Pancreas (tissue), 10 donors: ENCODE measurements at regions not wholly inside any gene's neighbourhood (a gene's known extent, or its start where the extent isn't known, plus 50 kb on each side); places are given as distances from the start of the nearest gene placed in this dataset.
A peak's percentile ranks its signal among the peaks of the same experiment; 100 is the strongest.

Experiments
- ATAC-seq, 4 donors: fragments of 200-7000 bp; cut with Tn5 transposase; one replicate each; pipeline versions ENCODE4 v1.8.0 to v1.9.1; 2020; ENCODE audit warnings: mild to moderate bottlenecking in 4 of 4, moderate library complexity in 4 of 4
- DNase-seq, 6 donors: peaks; one replicate each; pipeline ENCODE4 v3.0.0-alpha.2; 2020
- FAIRE-seq: peaks from 2 replicates; lab custom pipeline; 2012; peaks lifted over from hg19 to GRCh38; lab: Jason Lieb, UNC
- H3K27ac ChIP-seq, 4 donors: fragments of 200-600 bp; sonication (generic); 1 replicate in 3 of 4; 2 replicates in 1 of 4; pipeline versions ENCODE4 v1.5.0 to v1.8.0; 2020
- H3K27me3 ChIP-seq, 4 donors: fragments of 200-600 bp; one replicate each; pipeline ENCODE4 v1.8.0; 2021
- H3K36me3 ChIP-seq, 3 donors: fragments of 200-600 bp; sonication (generic) in 1 of 3; one replicate each; pipeline versions ENCODE4 v1.5.0 to v1.8.0; 2020 to 2021
- H3K4me1 ChIP-seq, 3 donors: fragments of 200-600 bp; one replicate each; pipeline ENCODE4 v1.8.0; 2021
- H3K4me3 ChIP-seq, 4 donors: fragments of 200-600 bp; sonication (generic) in 2 of 4; one replicate each; pipeline versions ENCODE4 v1.5.0 to v1.8.0; 2020 to 2021
- H3K9me3 ChIP-seq, 4 donors: fragments of 200-600 bp; one replicate each; pipeline ENCODE4 v1.8.0; 2021
- CTCF ChIP-seq, 4 donors: fragments of 200-600 bp; sonication (generic) in 3 of 4; IDR thresholded peaks; one replicate each; pipeline versions ENCODE4 v1.5.0 to v1.8.0; 2021; ENCODE audit warnings: antibody characterized with exemption in 4 of 4
- WGBS, 2 donors: extraction: QIAGEN DNeasy Blood & Tissue Kit; methylation state at CpG; one replicate each; pipeline ENCODE4 v1.1.7; 2013; 5-methylcytosine and 5-hydroxymethylcytosine counted together
- intact Hi-C, 3 donors: fragments of 100-400 bp; cut with DNase I; formaldehyde crosslinking; loops; one replicate each; pipeline versions ENCODE4 v1.11.1 to v1.14.2; 2022
- donor health status: healthy with polysubstance abuse.
- donor health status: DM: no; HTN: no; CAD: no; lungs with moderate emphysema.
- donor health status: DM: no; HTN: no; CAD: no.
- donor health status: control.
- donor health status: control.
- donor health status: Bipolar disorder and iron deficiency.
- donor health status: DM: yes; HTN: yes; CAD: no.
- donor health status: DM: no; HTN: no; CAD: no.
- donor health status: DM: no; HTN: no; CAD: no.
- donor health status: DM: yes; HTN: yes; CAD: no.

- Histone ChIP-seq H3K9me3 (no peaks in the 10 kb centered on the region), H3K27ac (peak overlapping the region; percentile 44 to 95 (median 78)), H3K4me3 (no peak overlapping the region), H3K36me3 (no peaks in the 10 kb centered on the region), H3K27me3 (no peaks in the 10 kb centered on the region), H3K4me1 (peaks cover 27 to 48% (median 30%) of the 10 kb centered on the region in 3 donors)
- WGBS, 2 donors: 32% methylated on average over 5 of the region's 5 CpGs
- peak; percentile 72 to 95 (median 88) for DNase-seq
- ATAC-seq: peak; percentile 86 to 95 (median 94)
- no peak for FAIRE-seq
- no peak for TF ChIP-seq CTCF (IDR thresholded peaks at IDR 0.05)
- intact Hi-C loops: loop anchor here in 1 of 3 donors (10.0 kb wide), 1 partner anchor 45 kb away; no protein-coding TSS in a partner anchor
Observed at GRCh38 chr6:106739387-106739786, 110.0 kb downstream of the QRSL1 start.

GRCh38 chr6:106736502-106736901, 107.1 kb downstream of the QRSL1 start:
- Histone ChIP-seq H3K27me3 (no peaks in the 10 kb centered on the region), H3K9me3 (no peaks in the 10 kb centered on the region), H3K27ac (peak overlapping the region in 2 of 4 donors; percentile 21 to 95), H3K36me3 (no peaks in the 10 kb centered on the region), H3K4me3 (no peak overlapping the region), H3K4me1 (peaks cover 35 to 46% (median 37%) of the 10 kb centered on the region in 3 donors)
- no peak for TF ChIP-seq CTCF (IDR thresholded peaks at IDR 0.05)
- WGBS, 2 donors: 14 to 20% methylated on average over 2 of the region's 2 CpGs
- no peak for ATAC-seq
- FAIRE-seq: no peak
- no peak for DNase-seq
- intact Hi-C loops: loop anchor here in 1 of 3 donors (10.0 kb wide), 1 partner anchor 48 kb away; no protein-coding TSS in a partner anchor

GRCh38 chr6:106735828-106736227, 106.5 kb downstream of the QRSL1 start:
- ATAC-seq (no peak), DNase-seq (no peak), FAIRE-seq (no peak)
- H3K9me3 ChIP-seq: no peaks in the 10 kb centered on the region
- no peaks in the 10 kb centered on the region for H3K36me3 ChIP-seq
- peak overlapping the region in 2 of 4 donors; percentile 21 to 95 for H3K27ac ChIP-seq
- no peaks in the 10 kb centered on the region for H3K27me3 ChIP-seq
- no peak overlapping the region for H3K4me3 ChIP-seq
- H3K4me1 ChIP-seq: peaks cover 32 to 44% (median 34%) of the 10 kb centered on the region in 3 donors
- intact Hi-C loops: loop anchor here in 1 of 3 donors (10.0 kb wide), 1 partner anchor 49 kb away; no protein-coding TSS in a partner anchor
- TF ChIP-seq CTCF (IDR thresholded peaks at IDR 0.05): no peak

- ATAC-seq: no peak
- no peak overlapping the region for H3K4me3 ChIP-seq
Observed at GRCh38 chr6:106735136-106735633, 105.8 kb downstream of the QRSL1 start.

More at GRCh38 chr6:106735136-106735633, 105.8 kb downstream of the QRSL1 start:
- DNase-seq (no peak), FAIRE-seq (no peak)
- H3K4me1 ChIP-seq: peaks cover 32 to 44% (median 35%) of the 10 kb centered on the region in 3 donors
- no peaks in the 10 kb centered on the region for H3K9me3 ChIP-seq
- H3K27me3 ChIP-seq: no peaks in the 10 kb centered on the region
- 65 to 75% methylated on average over 3 of the region's 3 CpGs for WGBS, 2 donors
- TF ChIP-seq CTCF (IDR thresholded peaks at IDR 0.05): no peak
- H3K36me3 ChIP-seq: no peaks in the 10 kb centered on the region
- peak overlapping the region in 1 of 4 donors; percentile 95 for H3K27ac ChIP-seq
- intact Hi-C loops: loop anchor here in 1 of 3 donors (10.0 kb wide), 1 partner anchor 50 kb away; no protein-coding TSS in a partner anchor
